ENCODE measurements at regions not wholly inside any gene's neighbourhood (a gene's known extent, or its start where the extent isn't known, plus 50 kb on each side); places are given as distances from the start of the nearest gene placed in this dataset.

- Histone ChIP-seq H3K27ac (ENCODE audit: low read length) (no peak overlapping the region), H3K4me1 (ENCODE audit: insufficient read depth, low read length) (no peaks in the 10 kb centered on the region), H3K9me3 (ENCODE audit: low read length) (no peaks in the 10 kb centered on the region), H3F3A (ENCODE audit: low read length, unreplicated experiment) (no peaks in the 10 kb centered on the region), H3K79me2 (ENCODE audit: low read length) (no peaks in the 10 kb centered on the region), H3K36me3 (ENCODE audit: low read depth, low read length) (no peaks in the 10 kb centered on the region), H3K9ac (ENCODE audit: low read length) (no peak overlapping the region), H3K4me3 (ENCODE audit: low read length) (no peak overlapping the region), H2AFZ (ENCODE audit: low read length) (no peak overlapping the region), H3K27me3 (ENCODE audit: low read length) (no peaks in the 10 kb centered on the region), H4K20me1 (ENCODE audit: low read length) (no peaks in the 10 kb centered on the region), H3K9me2 (replicated peaks; ENCODE audit: low read length) (no peaks in the 10 kb centered on the region), H3K4me2 (ENCODE audit: low read length) (no peak overlapping the region)
- intact Hi-C loops (cut with micrococcal nuclease) = no loop called here
- no TSS peak for BruUV-seq (replicated peaks)
- ATAC-seq (no peak), DNase-seq (no peak)
- CTCF ChIA-PET = no interaction called here
- POLR2A ChIA-PET (ENCODE audit: unreplicated experiment) = no interaction called here
- TF ChIP-seq EZH2phosphoT487 (IDR thresholded peaks at IDR 0.05; ENCODE audit: borderline replicate concordance, low read length) (no peak), CTCF (conservative IDR thresholded peaks at IDR 0.05; ENCODE audit: low read depth, low read length) (no peak), EZH2 (IDR thresholded peaks at IDR 0.05; ENCODE audit: low read length, unreplicated experiment) (no peak)
These were observed 679.8 kb upstream of the KLHL1 start for GRCh38 chr13:70788074-70788473.

- ATAC-seq = no peak
- Histone ChIP-seq H3K36me3 (ENCODE audit: low read depth, low read length) (no peaks in the 10 kb centered on the region), H2AFZ (ENCODE audit: low read length) (no peak overlapping the region), H3K9ac (ENCODE audit: low read length) (no peak overlapping the region), H3K4me2 (ENCODE audit: low read length) (no peak overlapping the region), H4K20me1 (ENCODE audit: low read length) (no peaks in the 10 kb centered on the region), H3K27ac (ENCODE audit: low read length) (no peak overlapping the region), H3K9me2 (replicated peaks; ENCODE audit: low read length) (no peaks in the 10 kb centered on the region), H3K9me3 (ENCODE audit: low read length) (no peaks in the 10 kb centered on the region), H3K79me2 (ENCODE audit: low read length) (no peaks in the 10 kb centered on the region), H3F3A (ENCODE audit: low read length, unreplicated experiment) (no peaks in the 10 kb centered on the region), H3K4me3 (ENCODE audit: low read length) (no peak overlapping the region), H3K4me1 (ENCODE audit: insufficient read depth, low read length) (no peaks in the 10 kb centered on the region), H3K27me3 (ENCODE audit: low read length) (no peaks in the 10 kb centered on the region)
- no peak for DNase-seq
- TF ChIP-seq CTCF (conservative IDR thresholded peaks at IDR 0.05; ENCODE audit: low read depth, low read length) (no peak), EZH2phosphoT487 (IDR thresholded peaks at IDR 0.05; ENCODE audit: borderline replicate concordance, low read length) (no peak), EZH2 (IDR thresholded peaks at IDR 0.05; ENCODE audit: low read length, unreplicated experiment) (no peak)
- CTCF ChIA-PET = no interaction called here
- BruUV-seq (replicated peaks) = no TSS peak
- intact Hi-C loops (cut with micrococcal nuclease) = no loop called here
- POLR2A ChIA-PET (ENCODE audit: unreplicated experiment) = no interaction called here
These were observed 676.1 kb upstream of the KLHL1 start for GRCh38 chr13:70784207-70784989.

GRCh38 chr13:70769817-70770216 is 661.6 kb upstream of the KLHL1 start:
- H3K27me3 ChIP-seq (ENCODE audit: low read length) = no peaks in the 10 kb centered on the region
- no peak overlapping the region for H2AFZ ChIP-seq (ENCODE audit: low read length)
- POLR2A ChIA-PET (ENCODE audit: unreplicated experiment) = no interaction called here
- no peak overlapping the region for H3K9ac ChIP-seq (ENCODE audit: low read length)
- no peaks in the 10 kb centered on the region for H3K4me1 ChIP-seq (ENCODE audit: insufficient read depth, low read length)
- no peaks in the 10 kb centered on the region for H4K20me1 ChIP-seq (ENCODE audit: low read length)
- no peak overlapping the region for H3K4me3 ChIP-seq (ENCODE audit: low read length)
- H3K27ac ChIP-seq (ENCODE audit: low read length) = no peak overlapping the region
- H3K36me3 ChIP-seq (ENCODE audit: low read depth, low read length) = no peaks in the 10 kb centered on the region
- H3F3A ChIP-seq (ENCODE audit: low read length, unreplicated experiment) = no peaks in the 10 kb centered on the region
- no peak overlapping the region for H3K4me2 ChIP-seq (ENCODE audit: low read length)
- DNase-seq (no peak), ATAC-seq (no peak)
- CTCF ChIA-PET = no interaction called here
- TF ChIP-seq CTCF (conservative IDR thresholded peaks at IDR 0.05; ENCODE audit: low read depth, low read length) (no peak), EZH2phosphoT487 (IDR thresholded peaks at IDR 0.05; ENCODE audit: borderline replicate concordance, low read length) (no peak), EZH2 (IDR thresholded peaks at IDR 0.05; ENCODE audit: low read length, unreplicated experiment) (no peak)
- H3K9me3 ChIP-seq (ENCODE audit: low read length) = no peaks in the 10 kb centered on the region
- H3K9me2 ChIP-seq (replicated peaks; ENCODE audit: low read length) = no peaks in the 10 kb centered on the region
- no TSS peak for BruUV-seq (replicated peaks)
- intact Hi-C loops (cut with micrococcal nuclease) = no loop called here
- H3K79me2 ChIP-seq (ENCODE audit: low read length) = no peaks in the 10 kb centered on the region
